ENCODE measurements at regions not wholly inside any gene's neighbourhood (a gene's known extent, or its start where the extent isn't known, plus 50 kb on each side); places are given as distances from the start of the nearest gene placed in this dataset.

DNA sequence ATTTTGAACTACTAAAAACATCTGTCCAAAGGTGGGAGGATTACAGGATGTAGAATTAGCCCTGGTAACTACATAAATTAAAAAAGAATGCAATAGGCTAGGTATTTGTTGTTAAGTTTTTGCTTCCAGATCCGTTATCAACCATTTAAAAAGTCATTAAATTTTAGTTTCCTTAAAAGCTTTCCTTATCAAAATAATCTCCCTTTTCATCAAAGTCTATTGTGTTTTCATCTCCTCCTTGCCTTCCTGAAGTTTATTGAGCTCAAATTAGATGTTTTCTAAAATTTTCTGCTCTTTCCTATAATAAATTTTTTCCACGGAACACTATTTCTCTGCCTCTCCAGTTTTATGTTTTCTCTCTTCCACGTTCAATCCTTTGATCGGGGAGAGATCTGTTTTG, 108.6 kb downstream of the MEX3B start (continued):
- TF ChIP-seq, protein P1, sequence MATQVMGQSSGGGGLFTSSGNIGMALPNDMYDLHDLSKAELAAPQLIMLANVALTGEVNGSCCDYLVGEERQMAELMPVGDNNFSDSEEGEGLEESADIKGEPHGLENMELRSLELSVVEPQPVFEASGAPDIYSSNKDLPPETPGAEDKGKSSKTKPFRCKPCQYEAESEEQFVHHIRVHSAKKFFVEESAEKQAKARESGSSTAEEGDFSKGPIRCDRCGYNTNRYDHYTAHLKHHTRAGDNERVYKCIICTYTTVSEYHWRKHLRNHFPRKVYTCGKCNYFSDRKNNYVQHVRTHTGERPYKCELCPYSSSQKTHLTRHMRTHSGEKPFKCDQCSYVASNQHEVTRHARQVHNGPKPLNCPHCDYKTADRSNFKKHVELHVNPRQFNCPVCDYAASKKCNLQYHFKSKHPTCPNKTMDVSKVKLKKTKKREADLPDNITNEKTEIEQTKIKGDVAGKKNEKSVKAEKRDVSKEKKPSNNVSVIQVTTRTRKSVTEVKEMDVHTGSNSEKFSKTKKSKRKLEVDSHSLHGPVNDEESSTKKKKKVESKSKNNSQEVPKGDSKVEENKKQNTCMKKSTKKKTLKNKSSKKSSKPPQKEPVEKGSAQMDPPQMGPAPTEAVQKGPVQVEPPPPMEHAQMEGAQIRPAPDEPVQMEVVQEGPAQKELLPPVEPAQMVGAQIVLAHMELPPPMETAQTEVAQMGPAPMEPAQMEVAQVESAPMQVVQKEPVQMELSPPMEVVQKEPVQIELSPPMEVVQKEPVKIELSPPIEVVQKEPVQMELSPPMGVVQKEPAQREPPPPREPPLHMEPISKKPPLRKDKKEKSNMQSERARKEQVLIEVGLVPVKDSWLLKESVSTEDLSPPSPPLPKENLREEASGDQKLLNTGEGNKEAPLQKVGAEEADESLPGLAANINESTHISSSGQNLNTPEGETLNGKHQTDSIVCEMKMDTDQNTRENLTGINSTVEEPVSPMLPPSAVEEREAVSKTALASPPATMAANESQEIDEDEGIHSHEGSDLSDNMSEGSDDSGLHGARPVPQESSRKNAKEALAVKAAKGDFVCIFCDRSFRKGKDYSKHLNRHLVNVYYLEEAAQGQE (IDR thresholded peaks at IDR 0.05), result no peak

DNA sequence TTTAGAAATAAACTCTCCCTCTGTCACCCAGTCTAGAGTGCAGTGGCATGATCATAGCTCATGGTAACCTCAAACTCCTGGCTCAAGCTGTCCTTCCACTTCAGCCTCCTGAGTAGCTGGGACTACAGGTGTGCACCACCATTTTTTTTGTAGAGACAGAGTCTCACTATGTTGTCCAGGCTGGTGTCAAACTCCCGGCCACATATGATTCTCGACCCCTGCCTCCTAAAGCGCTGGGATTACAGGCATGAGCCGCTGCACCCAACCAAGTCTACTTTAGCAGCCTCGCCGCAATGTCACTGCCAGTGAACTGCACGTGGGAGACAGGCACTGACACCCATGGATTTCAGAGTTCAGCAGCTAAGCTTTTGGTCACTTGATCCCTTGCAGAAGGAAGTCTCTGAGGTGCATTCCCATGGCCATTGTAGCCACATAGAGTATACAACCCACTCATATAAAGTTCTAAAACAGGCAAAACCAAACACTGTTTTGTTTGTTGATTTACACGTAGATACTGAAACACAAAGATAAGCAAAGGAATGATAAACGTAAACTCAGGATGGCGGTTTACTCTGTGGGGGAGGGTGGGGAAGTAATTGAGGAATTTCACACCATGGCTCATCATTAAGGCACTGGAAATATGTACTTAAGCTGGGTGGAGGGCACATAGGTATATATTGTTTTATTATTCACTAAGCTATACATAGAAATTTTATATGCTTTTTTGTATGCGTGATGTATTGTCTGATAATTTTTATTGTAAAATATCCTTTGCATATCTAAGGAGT, 115.0 kb downstream of the MEX3B start:
- Histone ChIP-seq H3K9me3 (0 out of 3 replicates have a peak, but pooled peaks cover 2% of the 10 kb centered on the region), H3K27ac (no peak overlapping the region), H3K4me3 (no peak overlapping the region), H3K4me1 (no peaks in the 10 kb centered on the region), H3K4me2 (no peak overlapping the region)
- WGBS (ENCODE audit: missing lambda C conversion rate), result 24% methylated on average over 11 of the region's 11 CpGs
- FAIRE-seq, result no peak
- TF ChIP-seq GATA3 (IDR thresholded peaks at IDR 0.05; ENCODE audit: borderline replicate concordance), result no peak
- no peak for TF ChIP-seq MAFK (IDR thresholded peaks at IDR 0.05; ENCODE audit: partially characterized antibody)
- TF ChIP-seq JUNB (IDR thresholded peaks at IDR 0.05), result no peak
- no peak for TF ChIP-seq RARB (CRISPR knock-in tag; IDR thresholded peaks at IDR 0.05)
- no peak for TF ChIP-seq HOXB5 (CRISPR knock-in tag; IDR thresholded peaks at IDR 0.05)
- TF ChIP-seq, protein P2, sequence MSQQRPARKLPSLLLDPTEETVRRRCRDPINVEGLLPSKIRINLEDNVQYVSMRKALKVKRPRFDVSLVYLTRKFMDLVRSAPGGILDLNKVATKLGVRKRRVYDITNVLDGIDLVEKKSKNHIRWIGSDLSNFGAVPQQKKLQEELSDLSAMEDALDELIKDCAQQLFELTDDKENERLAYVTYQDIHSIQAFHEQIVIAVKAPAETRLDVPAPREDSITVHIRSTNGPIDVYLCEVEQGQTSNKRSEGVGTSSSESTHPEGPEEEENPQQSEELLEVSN (IDR thresholded peaks at IDR 0.05; ENCODE audit: borderline replicate concordance, low read depth), result no peak
- no peak for TF ChIP-seq RNF2 (IDR thresholded peaks at IDR 0.05; ENCODE audit: borderline replicate concordance, low read depth)
- TF ChIP-seq, protein P3, sequence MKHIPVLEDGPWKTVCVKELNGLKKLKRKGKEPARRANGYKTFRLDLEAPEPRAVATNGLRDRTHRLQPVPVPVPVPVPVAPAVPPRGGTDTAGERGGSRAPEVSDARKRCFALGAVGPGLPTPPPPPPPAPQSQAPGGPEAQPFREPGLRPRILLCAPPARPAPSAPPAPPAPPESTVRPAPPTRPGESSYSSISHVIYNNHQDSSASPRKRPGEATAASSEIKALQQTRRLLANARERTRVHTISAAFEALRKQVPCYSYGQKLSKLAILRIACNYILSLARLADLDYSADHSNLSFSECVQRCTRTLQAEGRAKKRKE (CRISPR knock-in tag; IDR thresholded peaks at IDR 0.05; ENCODE audit: low read depth), result no peak
- TF ChIP-seq, protein P4, sequence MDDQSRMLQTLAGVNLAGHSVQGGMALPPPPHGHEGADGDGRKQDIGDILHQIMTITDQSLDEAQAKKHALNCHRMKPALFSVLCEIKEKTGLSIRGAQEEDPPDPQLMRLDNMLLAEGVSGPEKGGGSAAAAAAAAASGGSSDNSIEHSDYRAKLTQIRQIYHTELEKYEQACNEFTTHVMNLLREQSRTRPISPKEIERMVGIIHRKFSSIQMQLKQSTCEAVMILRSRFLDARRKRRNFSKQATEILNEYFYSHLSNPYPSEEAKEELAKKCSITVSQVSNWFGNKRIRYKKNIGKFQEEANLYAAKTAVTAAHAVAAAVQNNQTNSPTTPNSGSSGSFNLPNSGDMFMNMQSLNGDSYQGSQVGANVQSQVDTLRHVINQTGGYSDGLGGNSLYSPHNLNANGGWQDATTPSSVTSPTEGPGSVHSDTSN (IDR thresholded peaks at IDR 0.05), result no peak
- no peak for TF ChIP-seq KDM1A (IDR thresholded peaks at IDR 0.05; ENCODE audit: low read depth)
- no peak for TF ChIP-seq HDAC2 (IDR thresholded peaks at IDR 0.05)
- TF ChIP-seq, protein P5, sequence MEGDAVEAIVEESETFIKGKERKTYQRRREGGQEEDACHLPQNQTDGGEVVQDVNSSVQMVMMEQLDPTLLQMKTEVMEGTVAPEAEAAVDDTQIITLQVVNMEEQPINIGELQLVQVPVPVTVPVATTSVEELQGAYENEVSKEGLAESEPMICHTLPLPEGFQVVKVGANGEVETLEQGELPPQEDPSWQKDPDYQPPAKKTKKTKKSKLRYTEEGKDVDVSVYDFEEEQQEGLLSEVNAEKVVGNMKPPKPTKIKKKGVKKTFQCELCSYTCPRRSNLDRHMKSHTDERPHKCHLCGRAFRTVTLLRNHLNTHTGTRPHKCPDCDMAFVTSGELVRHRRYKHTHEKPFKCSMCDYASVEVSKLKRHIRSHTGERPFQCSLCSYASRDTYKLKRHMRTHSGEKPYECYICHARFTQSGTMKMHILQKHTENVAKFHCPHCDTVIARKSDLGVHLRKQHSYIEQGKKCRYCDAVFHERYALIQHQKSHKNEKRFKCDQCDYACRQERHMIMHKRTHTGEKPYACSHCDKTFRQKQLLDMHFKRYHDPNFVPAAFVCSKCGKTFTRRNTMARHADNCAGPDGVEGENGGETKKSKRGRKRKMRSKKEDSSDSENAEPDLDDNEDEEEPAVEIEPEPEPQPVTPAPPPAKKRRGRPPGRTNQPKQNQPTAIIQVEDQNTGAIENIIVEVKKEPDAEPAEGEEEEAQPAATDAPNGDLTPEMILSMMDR (IDR thresholded peaks at IDR 0.05), result no peak
- TF ChIP-seq CHD2 (IDR thresholded peaks at IDR 0.05; ENCODE audit: low read length, partially characterized antibody), result no peak
- TF ChIP-seq CBX2 (IDR thresholded peaks at IDR 0.05; ENCODE audit: borderline replicate concordance, low read depth), result no peak
- no peak for TF ChIP-seq ESRRA (IDR thresholded peaks at IDR 0.05; ENCODE audit: borderline replicate concordance, low read length)
- TF ChIP-seq SREBF2 (IDR thresholded peaks at IDR 0.05), result no peak
- TF ChIP-seq MYC (IDR thresholded peaks at IDR 0.05; ENCODE audit: borderline replicate concordance, low read length), result no peak
- TF ChIP-seq HOXA7 (CRISPR knock-in tag; IDR thresholded peaks at IDR 0.05), result no peak
- no peak for TF ChIP-seq HEYL (CRISPR knock-in tag; IDR thresholded peaks at IDR 0.05)
- TF ChIP-seq NPAS2 (CRISPR knock-in tag; IDR thresholded peaks at IDR 0.05; ENCODE audit: borderline replicate concordance), result no peak
- no peak for ATAC-seq
- ChIA-PET POLR2A (no interaction called here), CTCF (interaction anchor here (1.2 kb wide), 1 partner anchor 665 kb away, joined by 3 read pairs; no protein-coding TSS in a partner anchor)
- DNase-seq (ENCODE audit: low read depth in 1 of 2, low spot score in 1 of 2), result no peak

Measured in A549 (cell line).